ENCODE measurements at regions not wholly inside any gene's neighbourhood (a gene's known extent, or its start where the extent isn't known, plus 50 kb on each side); places are given as distances from the start of the nearest gene placed in this dataset.

- POLR2A ChIA-PET, result no interaction called here
- CTCF ChIA-PET (ENCODE audit: unreplicated experiment), result no interaction called here
- H3K4me2 ChIP-seq (ENCODE audit: low read length), result no peak overlapping the region
- H3K9me2 ChIP-seq (ENCODE audit: insufficient read depth, low read length), result no peaks in the 10 kb centered on the region
- no peak overlapping the region for H2AFZ ChIP-seq (ENCODE audit: low read length)
- no peaks in the 10 kb centered on the region for H3K9me3 ChIP-seq (ENCODE audit: low read length)
- H3K79me2 ChIP-seq (ENCODE audit: insufficient read depth, low read depth, low read length), result no peaks in the 10 kb centered on the region
- no peak overlapping the region for H3K27ac ChIP-seq (ENCODE audit: low read depth, low read length, poor library complexity, severe bottlenecking)
- H3K4me1 ChIP-seq (ENCODE audit: insufficient read depth, low read length, poor library complexity, severe bottlenecking), result no peaks in the 10 kb centered on the region
- H3K4me3 ChIP-seq (ENCODE audit: low read depth, low read length, poor library complexity, severe bottlenecking), result no peak overlapping the region
- no peak for DNase-seq (ENCODE audit: low spot score)
- intact Hi-C loops (cut with micrococcal nuclease; ENCODE audit: unreplicated experiment), result no loop called here
- TF ChIP-seq CTCF (conservative IDR thresholded peaks at IDR 0.05; ENCODE audit: low read length) (no peak), EZH2phosphoT487 (IDR thresholded peaks at IDR 0.05; ENCODE audit: borderline replicate concordance, low read depth, low read length) (no peak)
- no peaks in the 10 kb centered on the region for H3K36me3 ChIP-seq (ENCODE audit: insufficient read depth, low read length)
- H4K20me1 ChIP-seq (ENCODE audit: insufficient read depth, low read length), result no peaks in the 10 kb centered on the region
- no TSS peak for BruUV-seq (replicated peaks)
Observed at GRCh38 chr10:107423903-107424302, 259.4 kb upstream of the SORCS1 start.

- H3K4me1 ChIP-seq (ENCODE audit: insufficient read depth, low read length, poor library complexity, severe bottlenecking), result no peaks in the 10 kb centered on the region
- no peaks in the 10 kb centered on the region for H3K79me2 ChIP-seq (ENCODE audit: insufficient read depth, low read depth, low read length)
- DNase-seq (ENCODE audit: low spot score), result no peak
- H3K36me3 ChIP-seq (ENCODE audit: insufficient read depth, low read length), result no peaks in the 10 kb centered on the region
- no peak for TF ChIP-seq EZH2phosphoT487 (IDR thresholded peaks at IDR 0.05; ENCODE audit: borderline replicate concordance, low read depth, low read length)
- no peak for TF ChIP-seq CTCF (conservative IDR thresholded peaks at IDR 0.05; ENCODE audit: low read length)
- H3K9me3 ChIP-seq (ENCODE audit: low read length), result no peaks in the 10 kb centered on the region
- no peak overlapping the region for H3K27ac ChIP-seq (ENCODE audit: low read depth, low read length, poor library complexity, severe bottlenecking)
- no peak overlapping the region for H3K4me2 ChIP-seq (ENCODE audit: low read length)
- H4K20me1 ChIP-seq (ENCODE audit: insufficient read depth, low read length), result no peaks in the 10 kb centered on the region
- no peak overlapping the region for H2AFZ ChIP-seq (ENCODE audit: low read length)
- intact Hi-C loops (cut with micrococcal nuclease; ENCODE audit: unreplicated experiment), result no loop called here
- no peak overlapping the region for H3K4me3 ChIP-seq (ENCODE audit: low read depth, low read length, poor library complexity, severe bottlenecking)
- POLR2A ChIA-PET, result no interaction called here
- BruUV-seq (replicated peaks), result no TSS peak
- CTCF ChIA-PET (ENCODE audit: unreplicated experiment), result no interaction called here
- no peaks in the 10 kb centered on the region for H3K9me2 ChIP-seq (ENCODE audit: insufficient read depth, low read length)
Observed at GRCh38 chr10:107422681-107423080, 258.2 kb upstream of the SORCS1 start.

- BruUV-seq (replicated peaks), result no TSS peak
- TF ChIP-seq EZH2phosphoT487 (IDR thresholded peaks at IDR 0.05; ENCODE audit: borderline replicate concordance, low read depth, low read length) (no peak), CTCF (conservative IDR thresholded peaks at IDR 0.05; ENCODE audit: low read length) (no peak)
- H3K9me2 ChIP-seq (ENCODE audit: insufficient read depth, low read length), result no peaks in the 10 kb centered on the region
- no peak overlapping the region for H3K27ac ChIP-seq (ENCODE audit: low read depth, low read length, poor library complexity, severe bottlenecking)
- H3K4me1 ChIP-seq (ENCODE audit: insufficient read depth, low read length, poor library complexity, severe bottlenecking), result no peaks in the 10 kb centered on the region
- no peaks in the 10 kb centered on the region for H3K36me3 ChIP-seq (ENCODE audit: insufficient read depth, low read length)
- intact Hi-C loops (cut with micrococcal nuclease; ENCODE audit: unreplicated experiment), result no loop called here
- no peak overlapping the region for H3K4me3 ChIP-seq (ENCODE audit: low read depth, low read length, poor library complexity, severe bottlenecking)
- H3K4me2 ChIP-seq (ENCODE audit: low read length), result no peak overlapping the region
- POLR2A ChIA-PET, result no interaction called here
- no peaks in the 10 kb centered on the region for H3K9me3 ChIP-seq (ENCODE audit: low read length)
- DNase-seq (ENCODE audit: low spot score), result no peak
- H3K79me2 ChIP-seq (ENCODE audit: insufficient read depth, low read depth, low read length), result no peaks in the 10 kb centered on the region
- no peaks in the 10 kb centered on the region for H4K20me1 ChIP-seq (ENCODE audit: insufficient read depth, low read length)
- CTCF ChIA-PET (ENCODE audit: unreplicated experiment), result no interaction called here
- no peak overlapping the region for H2AFZ ChIP-seq (ENCODE audit: low read length)
Observed at GRCh38 chr10:107420196-107420595, 255.7 kb upstream of the SORCS1 start.

Measured in OCI-LY7 (cell line).